ENCODE measurements at regions not wholly inside any gene's neighbourhood (a gene's known extent, or its start where the extent isn't known, plus 50 kb on each side); places are given as distances from the start of the nearest gene placed in this dataset.

GRCh38 chr5:4802044-4802443 is 338.1 kb upstream of the ADAMTS16 start:
- TF ChIP-seq, protein P1, sequence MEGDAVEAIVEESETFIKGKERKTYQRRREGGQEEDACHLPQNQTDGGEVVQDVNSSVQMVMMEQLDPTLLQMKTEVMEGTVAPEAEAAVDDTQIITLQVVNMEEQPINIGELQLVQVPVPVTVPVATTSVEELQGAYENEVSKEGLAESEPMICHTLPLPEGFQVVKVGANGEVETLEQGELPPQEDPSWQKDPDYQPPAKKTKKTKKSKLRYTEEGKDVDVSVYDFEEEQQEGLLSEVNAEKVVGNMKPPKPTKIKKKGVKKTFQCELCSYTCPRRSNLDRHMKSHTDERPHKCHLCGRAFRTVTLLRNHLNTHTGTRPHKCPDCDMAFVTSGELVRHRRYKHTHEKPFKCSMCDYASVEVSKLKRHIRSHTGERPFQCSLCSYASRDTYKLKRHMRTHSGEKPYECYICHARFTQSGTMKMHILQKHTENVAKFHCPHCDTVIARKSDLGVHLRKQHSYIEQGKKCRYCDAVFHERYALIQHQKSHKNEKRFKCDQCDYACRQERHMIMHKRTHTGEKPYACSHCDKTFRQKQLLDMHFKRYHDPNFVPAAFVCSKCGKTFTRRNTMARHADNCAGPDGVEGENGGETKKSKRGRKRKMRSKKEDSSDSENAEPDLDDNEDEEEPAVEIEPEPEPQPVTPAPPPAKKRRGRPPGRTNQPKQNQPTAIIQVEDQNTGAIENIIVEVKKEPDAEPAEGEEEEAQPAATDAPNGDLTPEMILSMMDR (IDR thresholded peaks at IDR 0.05; ENCODE audit: control insufficient read depth, insufficient read depth, low read depth, low read length, missing control alignments), result no peak
- no peak overlapping the region for H3K4me3 ChIP-seq (ENCODE audit: control insufficient read depth, low read depth, low read length)
- no peak for DNase-seq (ENCODE audit: low read depth)

DNA sequence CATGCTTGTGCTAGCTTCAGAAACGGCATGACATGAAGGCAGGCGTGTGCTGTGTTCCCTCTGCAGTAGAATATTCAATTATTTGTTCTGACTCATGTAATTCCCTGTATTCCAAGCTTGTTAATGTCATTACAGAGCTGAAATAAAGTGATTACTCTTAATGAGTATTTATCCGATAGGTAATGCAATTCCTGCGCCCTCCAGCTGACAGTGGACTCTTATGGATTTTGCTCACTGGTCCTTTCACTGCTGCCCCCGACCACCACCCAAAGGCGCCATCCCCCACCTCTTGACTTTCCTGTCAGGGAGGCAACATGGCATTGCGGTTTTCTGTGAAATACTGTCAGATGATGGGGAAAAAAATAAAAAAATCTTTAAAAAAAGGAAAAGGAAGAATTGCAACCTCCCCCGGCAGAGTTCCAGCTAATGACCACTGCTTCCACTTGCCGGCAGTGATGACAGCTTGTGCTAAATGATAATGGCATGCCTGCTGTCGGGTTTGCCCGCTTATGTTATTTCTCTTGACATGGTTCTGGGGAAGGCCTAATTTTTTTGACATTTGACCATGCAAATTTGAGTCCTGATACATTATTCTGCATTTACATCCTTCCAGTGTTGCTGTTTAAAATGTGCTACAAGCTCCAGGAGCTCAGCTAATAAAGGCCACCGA is 335.3 kb upstream of the ADAMTS16 start:
- DNase-seq (ENCODE audit: low read depth), result no peak
- TF ChIP-seq, protein P1 (IDR thresholded peaks at IDR 0.05; ENCODE audit: control insufficient read depth, insufficient read depth, low read depth, low read length, missing control alignments), result no peak
- no peak overlapping the region for H3K4me3 ChIP-seq (ENCODE audit: control insufficient read depth, low read depth, low read length)

- TF ChIP-seq, protein P1 (IDR thresholded peaks at IDR 0.05; ENCODE audit: control insufficient read depth, insufficient read depth, low read depth, low read length, missing control alignments), result no peak
- DNase-seq (ENCODE audit: low read depth), result no peak
- H3K4me3 ChIP-seq (ENCODE audit: control insufficient read depth, low read depth, low read length), result no peak overlapping the region
These were observed 325.1 kb upstream of the ADAMTS16 start for GRCh38 chr5:4815002-4815401.

- no peak for DNase-seq (ENCODE audit: low read depth)
- TF ChIP-seq, protein P1 (IDR thresholded peaks at IDR 0.05; ENCODE audit: control insufficient read depth, insufficient read depth, low read depth, low read length, missing control alignments), result no peak
- no peak overlapping the region for H3K4me3 ChIP-seq (ENCODE audit: control insufficient read depth, low read depth, low read length)
These were observed 322.4 kb upstream of the ADAMTS16 start for GRCh38 chr5:4817767-4818166.

- DNase-seq (ENCODE audit: low read depth), result no peak
- TF ChIP-seq, protein P1 (IDR thresholded peaks at IDR 0.05; ENCODE audit: control insufficient read depth, insufficient read depth, low read depth, low read length, missing control alignments), result no peak
- no peak overlapping the region for H3K4me3 ChIP-seq (ENCODE audit: control insufficient read depth, low read depth, low read length)
These were observed 308.8 kb upstream of the ADAMTS16 start for GRCh38 chr5:4831325-4831724.

DNA sequence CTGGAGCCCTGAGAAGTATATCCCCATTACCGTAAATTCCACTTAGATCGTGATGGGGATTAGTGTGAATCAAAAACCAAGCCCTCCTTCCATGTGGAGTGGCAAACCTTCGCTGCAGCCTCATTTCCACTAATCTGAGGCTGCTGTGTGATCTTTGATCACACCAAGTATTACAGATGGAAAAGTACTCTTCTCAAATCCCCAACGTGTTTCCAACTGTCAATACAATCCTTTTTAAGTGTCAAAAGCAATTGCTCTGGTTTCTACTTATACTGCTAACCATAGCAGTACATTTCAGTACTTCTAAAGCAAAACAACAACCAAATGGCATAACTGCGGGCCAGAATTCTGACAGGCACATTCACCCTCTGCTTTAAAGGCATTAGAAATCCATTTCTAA is 307.7 kb upstream of the ADAMTS16 start:
- no peak for DNase-seq (ENCODE audit: low read depth)
- H3K4me3 ChIP-seq (ENCODE audit: control insufficient read depth, low read depth, low read length), result no peak overlapping the region
- TF ChIP-seq, protein P1 (IDR thresholded peaks at IDR 0.05; ENCODE audit: control insufficient read depth, insufficient read depth, low read depth, low read length, missing control alignments), result no peak

Data from AG09309 (cell line).